ENCODE measurements at regions not wholly inside any gene's neighbourhood (a gene's known extent, or its start where the extent isn't known, plus 50 kb on each side); places are given as distances from the start of the nearest gene placed in this dataset.
"Not testable (repeated sequence)": the region's sequence is repeated elsewhere in the genome, so short reads cannot be mapped to it uniquely, and the experiment has no call there.

GRCh38 chr9:31443630-31444457 lies 940.6 kb upstream of the ACO1 start:
- not testable (repeated sequence) for DNase-seq

- no peak for DNase-seq
These were observed 939.1 kb upstream of the ACO1 start for GRCh38 chr9:31445357-31445756.

- no peak for DNase-seq
These were observed 938.5 kb upstream of the ACO1 start for GRCh38 chr9:31445960-31446359.

GRCh38 chr9:31467075-31467474 lies 917.4 kb upstream of the ACO1 start:
- DNase-seq: no peak

- no peak for DNase-seq
These were observed 914.4 kb upstream of the ACO1 start for GRCh38 chr9:31470051-31470450.

- DNase-seq: no peak
These were observed 913.4 kb upstream of the ACO1 start for GRCh38 chr9:31471010-31471409.

GRCh38 chr9:31486630-31487029 lies 897.8 kb upstream of the ACO1 start:
- no peak for DNase-seq

GRCh38 chr9:31490551-31491106 lies 893.8 kb upstream of the ACO1 start:
- DNase-seq: no peak

GRCh38 chr9:31492229-31492628 lies 892.2 kb upstream of the ACO1 start:
- DNase-seq: no peak

- DNase-seq: no peak
These were observed 884.0 kb upstream of the ACO1 start for GRCh38 chr9:31500422-31500821.

GRCh38 chr9:31519011-31519410 lies 865.4 kb upstream of the ACO1 start:
- peak in 1 of 3 donors; percentile 0 for DNase-seq

- DNase-seq: no peak
These were observed 865.0 kb upstream of the ACO1 start for GRCh38 chr9:31519424-31519823.

- DNase-seq: no peak
These were observed 864.6 kb upstream of the ACO1 start for GRCh38 chr9:31519826-31520225.

GRCh38 chr9:31520301-31521085 lies 864.0 kb upstream of the ACO1 start:
- DNase-seq: no peak

GRCh38 chr9:31535651-31536050 lies 848.8 kb upstream of the ACO1 start:
- DNase-seq: no peak

- DNase-seq: no peak
These were observed 848.0 kb upstream of the ACO1 start for GRCh38 chr9:31536471-31536870.

- DNase-seq: no peak
These were observed 842.6 kb upstream of the ACO1 start for GRCh38 chr9:31541721-31542281.

GRCh38 chr9:31542384-31543055 lies 841.9 kb upstream of the ACO1 start:
- peak in 1 of 3 donors; percentile 1 for DNase-seq

GRCh38 chr9:31554941-31555340 lies 829.5 kb upstream of the ACO1 start:
- no peak for DNase-seq

GRCh38 chr9:31556667-31557463 lies 827.6 kb upstream of the ACO1 start:
- no peak for DNase-seq

- not testable (repeated sequence) for DNase-seq
These were observed 812.3 kb upstream of the ACO1 start for GRCh38 chr9:31572190-31572589.

GRCh38 chr9:31573561-31573960 lies 810.9 kb upstream of the ACO1 start:
- DNase-seq: no peak

All from suppressor macrophage treated with lipopolysaccharide for 1 hour (primary cell).